Kidney tubule cell (primary cell): ENCODE measurements at regions not wholly inside any gene's neighbourhood (a gene's known extent, or its start where the extent isn't known, plus 50 kb on each side); places are given as distances from the start of the nearest gene placed in this dataset.

Experiments used
- DNase-seq: peaks from one replicate; pipeline ENCODE4 v3.0.0-alpha.2; 2018; ENCODE audit warnings: low spot score

- no peak for DNase-seq
Observed at GRCh38 chr6:145178391-145178790, 556.9 kb downstream of the EPM2A start.

DNA sequence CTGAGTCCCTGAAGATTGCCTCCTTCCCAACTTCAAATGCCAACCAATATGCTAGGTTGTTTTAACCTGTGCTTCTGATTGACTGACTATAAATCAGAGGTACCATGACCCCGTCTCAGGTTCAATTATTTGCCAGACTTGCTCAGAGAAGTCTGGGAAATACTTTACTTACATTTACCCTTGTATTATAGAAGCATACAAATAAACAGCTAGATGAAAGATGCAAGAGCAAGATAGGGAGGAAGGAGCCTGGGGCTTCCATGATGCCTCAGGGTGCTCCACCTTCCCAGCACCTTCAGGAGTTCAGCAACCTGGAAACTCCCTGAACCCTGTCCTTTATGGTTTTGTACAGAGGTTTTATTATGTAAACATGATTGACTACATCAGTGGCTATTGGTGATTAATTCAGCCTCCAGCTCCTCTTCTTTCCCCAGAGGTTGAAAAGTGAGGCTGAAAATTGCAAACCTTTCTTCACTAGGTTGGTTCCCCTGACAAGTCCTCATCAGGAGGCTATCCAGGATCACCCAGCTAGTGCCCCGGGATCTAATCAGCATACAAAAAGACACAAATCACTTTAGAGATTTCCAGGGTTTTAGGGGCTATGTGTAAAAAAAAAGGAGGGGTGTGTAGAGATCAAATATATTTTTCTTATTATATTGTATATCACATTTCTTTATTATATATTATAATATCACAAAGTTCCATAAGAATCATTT lies 547.7 kb downstream of the EPM2A start:
- no peak for DNase-seq

- no peak for DNase-seq
Observed at GRCh38 chr6:145189836-145190235, 545.5 kb downstream of the EPM2A start.

DNA sequence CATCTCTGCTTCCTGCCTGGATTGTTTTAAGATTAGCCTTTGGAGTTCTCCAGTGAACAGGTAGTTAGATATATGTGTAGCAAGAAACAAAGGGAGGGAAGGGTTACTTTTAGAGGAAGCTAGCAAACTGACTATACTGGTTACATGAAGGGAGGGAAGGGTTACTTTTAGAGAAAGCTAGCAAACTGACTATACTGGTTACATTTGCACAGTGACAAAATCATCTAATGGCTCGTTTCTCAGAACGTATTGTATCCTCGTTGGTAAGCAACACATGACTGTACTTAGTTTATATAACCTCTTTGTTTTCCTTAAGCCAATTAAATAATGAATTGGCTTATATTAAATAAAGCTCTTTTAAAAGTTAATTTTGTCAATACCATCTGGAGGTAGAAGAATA lies 540.9 kb downstream of the EPM2A start:
- DNase-seq = no peak

DNA sequence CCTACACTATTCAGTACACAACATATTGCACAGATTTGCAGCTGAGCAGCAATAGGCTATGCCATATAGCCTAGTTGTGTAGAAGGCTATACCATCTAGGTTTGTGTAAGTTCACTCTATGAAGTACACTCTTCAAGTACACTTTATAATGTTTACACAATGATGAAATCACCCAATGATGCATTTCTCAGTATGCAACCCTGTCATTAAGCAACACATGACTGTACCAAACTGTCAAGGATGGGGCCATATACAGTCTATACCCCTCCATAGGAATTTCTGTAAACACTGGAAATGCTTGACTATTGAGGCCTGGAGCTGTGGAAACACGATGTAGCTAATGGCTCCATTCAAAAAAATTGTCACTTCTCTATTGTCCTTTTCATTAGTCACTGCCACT lies 535.4 kb downstream of the EPM2A start:
- DNase-seq = peak; percentile 23

DNA sequence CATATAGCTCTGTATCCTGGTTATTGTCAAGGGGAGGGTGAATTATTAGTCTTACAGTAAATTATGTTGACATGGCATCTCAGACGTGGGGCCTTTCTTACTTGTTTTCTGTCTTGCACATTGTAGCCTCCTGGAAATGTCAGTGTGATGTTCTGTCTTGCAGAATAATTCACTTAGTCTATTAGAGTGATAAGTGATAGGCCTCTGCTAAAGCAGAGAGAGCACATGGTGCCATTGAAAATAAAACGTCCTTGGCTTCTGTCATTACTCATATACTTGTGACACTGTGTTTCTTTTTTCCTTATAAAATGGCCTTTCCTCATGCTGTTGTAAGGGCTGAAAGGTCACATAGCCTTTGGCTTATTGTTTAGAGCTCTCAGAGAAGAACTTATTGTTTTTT lies 531.0 kb downstream of the EPM2A start:
- no peak for DNase-seq

GRCh38 chr6:145206247-145206907 lies 528.9 kb downstream of the EPM2A start:
- no peak for DNase-seq

GRCh38 chr6:145208474-145208873 lies 526.8 kb downstream of the EPM2A start:
- no peak for DNase-seq

- peak; percentile 6 for DNase-seq
Observed at GRCh38 chr6:145209272-145209671, 526.0 kb downstream of the EPM2A start.

DNA sequence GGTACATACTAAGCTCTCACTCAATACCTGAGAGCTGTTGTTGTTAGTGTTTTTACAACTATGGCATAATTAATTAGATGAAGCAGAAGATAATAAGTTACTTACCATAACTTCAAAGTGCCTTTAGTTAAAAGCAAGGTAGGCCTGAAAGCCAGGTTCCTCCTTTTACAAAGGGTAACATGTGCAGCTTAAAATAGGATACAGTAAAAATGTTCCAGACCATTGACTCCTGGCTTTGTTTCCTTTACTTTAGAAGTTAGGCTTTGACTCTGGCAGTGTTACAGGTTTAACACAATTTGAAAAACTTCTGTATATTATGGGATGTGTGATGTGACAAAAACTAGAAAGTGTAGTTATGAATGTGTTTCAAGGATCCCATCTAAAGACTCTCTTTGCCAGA lies 522.5 kb downstream of the EPM2A start:
- no peak for DNase-seq

- DNase-seq = no peak
Observed at GRCh38 chr6:145213614-145214013, 521.7 kb downstream of the EPM2A start.

DNA sequence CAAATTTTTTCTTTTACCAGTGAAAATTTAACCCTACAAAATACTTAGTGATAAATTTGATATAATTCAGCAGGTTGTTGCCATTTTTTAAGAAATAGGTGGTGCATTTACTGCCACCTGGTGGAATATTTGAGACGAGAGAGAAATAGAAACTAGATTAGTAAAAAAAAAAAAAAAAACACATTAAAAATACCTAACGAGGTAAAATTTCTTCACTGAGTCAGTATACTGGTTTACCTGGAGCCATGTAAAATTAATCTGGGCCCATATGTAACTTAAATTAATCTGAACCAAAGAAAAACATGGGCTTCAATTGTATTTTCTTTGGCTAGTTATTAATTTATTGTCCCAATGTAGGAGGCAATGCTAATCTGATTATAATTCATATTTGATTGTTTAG lies 520.8 kb downstream of the EPM2A start:
- peak; percentile 43 for DNase-seq

GRCh38 chr6:145224450-145224849 lies 510.9 kb downstream of the EPM2A start:
- DNase-seq = no peak

- no peak for DNase-seq
Observed at GRCh38 chr6:145225500-145225899, 509.8 kb downstream of the EPM2A start.

- no peak for DNase-seq
Observed at GRCh38 chr6:145227593-145227992, 507.7 kb downstream of the EPM2A start.

GRCh38 chr6:145228962-145229582 lies 506.2 kb downstream of the EPM2A start:
- no peak for DNase-seq

DNA sequence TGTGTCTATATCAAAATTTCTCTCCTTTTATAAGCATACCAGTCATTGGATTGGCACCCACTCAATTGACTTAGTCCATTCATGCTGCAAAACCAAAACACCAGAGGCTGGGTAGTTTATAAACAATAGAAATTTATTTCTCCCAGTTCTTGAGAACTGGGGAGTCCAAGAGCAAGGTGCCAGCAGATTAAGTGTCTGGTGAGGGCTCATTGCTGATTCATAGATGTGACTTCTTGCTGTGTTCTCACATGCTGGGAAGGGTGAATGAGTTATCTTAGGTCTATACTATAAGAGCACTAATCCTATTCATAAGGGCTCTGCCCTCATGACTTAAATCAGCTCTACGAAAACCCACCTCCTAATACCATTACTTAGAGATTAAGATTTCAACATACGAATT lies 501.4 kb downstream of the EPM2A start:
- DNase-seq = no peak

GRCh38 chr6:145235207-145235606 lies 500.1 kb downstream of the EPM2A start:
- no peak for DNase-seq

GRCh38 chr6:145238787-145239186 lies 496.5 kb downstream of the EPM2A start:
- DNase-seq = no peak

DNA sequence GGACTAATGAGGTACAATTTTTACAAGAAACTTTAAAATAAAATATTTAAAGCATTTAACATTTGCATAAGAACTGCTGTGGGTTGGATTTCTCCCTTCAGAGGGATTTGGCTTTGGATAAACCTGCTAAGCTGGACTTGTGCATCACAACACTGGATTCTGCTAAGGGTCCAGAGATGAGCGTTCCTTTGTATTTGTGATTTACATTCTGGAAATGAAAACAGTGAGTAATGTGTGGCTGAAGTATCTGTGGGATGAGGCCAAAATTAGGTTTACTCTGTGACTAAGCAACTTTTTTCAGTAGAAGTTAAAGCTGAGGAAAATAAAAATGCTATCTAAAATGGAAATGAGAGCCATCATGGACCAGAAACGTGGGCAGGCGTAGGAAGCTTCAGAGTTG lies 494.3 kb downstream of the EPM2A start:
- peak; percentile 1 for DNase-seq

DNA sequence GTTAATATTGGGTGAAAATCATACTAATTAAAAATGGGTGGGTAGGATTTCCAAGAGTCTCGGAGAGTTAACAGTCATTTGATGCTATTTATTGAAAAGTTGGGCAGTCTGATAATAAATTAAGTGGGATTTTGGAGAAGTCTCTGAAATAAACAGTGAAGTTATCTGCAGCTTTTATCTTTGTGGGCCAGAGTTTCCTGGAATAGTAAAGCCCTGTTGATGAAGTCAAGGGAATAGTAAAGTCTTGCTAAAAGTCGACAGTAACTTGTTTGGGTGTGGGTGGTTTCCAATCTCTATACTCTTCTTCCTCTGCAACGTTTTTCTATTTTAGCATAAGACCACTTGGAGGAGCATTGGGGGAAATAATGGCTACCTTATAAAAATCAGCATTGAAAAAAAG lies 493.6 kb downstream of the EPM2A start:
- no peak for DNase-seq

- DNase-seq = no peak
Observed at GRCh38 chr6:145244349-145245100, 490.8 kb downstream of the EPM2A start.

- DNase-seq = no peak
Observed at GRCh38 chr6:145245119-145245518, 490.2 kb downstream of the EPM2A start.
